RKO (cell line): ENCODE measurements at regions not wholly inside any gene's neighbourhood (a gene's known extent, or its start where the extent isn't known, plus 50 kb on each side); places are given as distances from the start of the nearest gene placed in this dataset.
"Not testable (repeated sequence)": the region's sequence is repeated elsewhere in the genome, so short reads cannot be mapped to it uniquely, and the experiment has no call there.

Source experiments
- DNase-seq: peaks from one replicate; pipeline ENCODE4 v3.0.0-alpha.2; 2016; ENCODE audit warnings: low spot score

- DNase-seq = not testable (repeated sequence)
Measured at GRCh38 chr9:42239445-42240260, 56.2 kb downstream of the SPATA31A6 start.

GRCh38 chr9:42240261-42240579, 56.8 kb downstream of the SPATA31A6 start:
- not testable (repeated sequence) for DNase-seq

GRCh38 chr9:42243211-42243610, 59.8 kb downstream of the SPATA31A6 start:
- DNase-seq = peak; percentile 18

- DNase-seq = not testable (repeated sequence)
Measured at GRCh38 chr9:42243822-42244221, 60.4 kb downstream of the SPATA31A6 start.

GRCh38 chr9:42268729-42269128, 85.3 kb downstream of the SPATA31A6 start:
- DNase-seq = not testable (repeated sequence)

GRCh38 chr9:42269171-42269570, 85.7 kb downstream of the SPATA31A6 start:
- DNase-seq = not testable (repeated sequence)

- DNase-seq = not testable (repeated sequence)
Measured at GRCh38 chr9:42273191-42273590, 89.7 kb downstream of the SPATA31A6 start.

GRCh38 chr9:42275141-42275540, 91.7 kb downstream of the SPATA31A6 start:
- DNase-seq = no peak

GRCh38 chr9:42282531-42283178, 99.2 kb downstream of the SPATA31A6 start:
- DNase-seq = not testable (repeated sequence)

- DNase-seq = not testable (repeated sequence)
Measured at GRCh38 chr9:42283179-42283543, 99.7 kb downstream of the SPATA31A6 start.

- DNase-seq = not testable (repeated sequence)
Measured at GRCh38 chr9:42286145-42286845, 102.8 kb downstream of the SPATA31A6 start.

- not testable (repeated sequence) for DNase-seq
Measured at GRCh38 chr9:42288002-42288864, 104.8 kb downstream of the SPATA31A6 start.

GRCh38 chr9:42288865-42289229, 105.4 kb downstream of the SPATA31A6 start:
- DNase-seq = not testable (repeated sequence)

- DNase-seq = not testable (repeated sequence)
Measured at GRCh38 chr9:42300124-42300523, 116.7 kb downstream of the SPATA31A6 start.

- not testable (repeated sequence) for DNase-seq
Measured at GRCh38 chr9:42306625-42307024, 123.2 kb downstream of the SPATA31A6 start.

- not testable (repeated sequence) for DNase-seq
Measured at GRCh38 chr9:42307449-42307848, 124.0 kb downstream of the SPATA31A6 start.

- DNase-seq = not testable (repeated sequence)
Measured at GRCh38 chr9:42310972-42311371, 127.5 kb downstream of the SPATA31A6 start.

GRCh38 chr9:42316026-42316425, 132.6 kb downstream of the SPATA31A6 start:
- not testable (repeated sequence) for DNase-seq

- not testable (repeated sequence) for DNase-seq
Measured at GRCh38 chr9:42317677-42318076, 134.2 kb downstream of the SPATA31A6 start.

- DNase-seq = not testable (repeated sequence)
Measured at GRCh38 chr9:42323084-42323809, 139.8 kb downstream of the SPATA31A6 start.

GRCh38 chr9:42325142-42325541, 141.7 kb downstream of the SPATA31A6 start:
- not testable (repeated sequence) for DNase-seq
